GM12892 (cell line): ENCODE measurements at regions not wholly inside any gene's neighbourhood (a gene's known extent, or its start where the extent isn't known, plus 50 kb on each side); places are given as distances from the start of the nearest gene placed in this dataset.

Source experiments
- DNase-seq: peaks from one replicate; pipeline ENCODE4 v3.0.0; 2011; ENCODE audit not compliant: insufficient read length
- FAIRE-seq: peaks from 2 replicates; lab custom pipeline; 2011; peaks lifted over from hg19 to GRCh38; lab: Jason Lieb, UNC
- POLR2A ChIP-seq: IDR thresholded peaks from 2 replicates; pipeline ENCODE4 v1.6.1; 2011; ENCODE audit warnings: low read depth, low read length, control low read depth
- POLR2AphosphoS5 ChIP-seq: IDR thresholded peaks from 2 replicates; pipeline ENCODE4 v1.6.1; 2011; ENCODE audit warnings: low read depth, low read length, control low read depth
- TAF1 ChIP-seq: IDR thresholded peaks from 2 replicates; pipeline ENCODE4 v1.6.1; 2011; ENCODE audit warnings: low read depth, mild to moderate bottlenecking, control low read depth, low read length, borderline replicate concordance

GRCh38 chr2:172361840-172362239 lies 65.5 kb upstream of the ITGA6 start:
- FAIRE-seq (no peak), DNase-seq (no peak)
- no peak for TF ChIP-seq POLR2A
- TF ChIP-seq TAF1 = no peak
- no peak for TF ChIP-seq POLR2AphosphoS5

GRCh38 chr2:172364261-172364660 lies 63.1 kb upstream of the ITGA6 start:
- TF ChIP-seq TAF1 (no peak), POLR2A (no peak), POLR2AphosphoS5 (no peak)
- DNase-seq = no peak
- FAIRE-seq = no peak

GRCh38 chr2:172366596-172367150 lies 60.7 kb upstream of the ITGA6 start:
- DNase-seq = no peak
- FAIRE-seq = no peak
- TF ChIP-seq POLR2A (no peak), POLR2AphosphoS5 (no peak), TAF1 (no peak)

- no peak for TF ChIP-seq POLR2A
- no peak for TF ChIP-seq TAF1
- no peak for TF ChIP-seq POLR2AphosphoS5
- DNase-seq (no peak), FAIRE-seq (no peak)
These were observed 56.4 kb upstream of the ITGA6 start for GRCh38 chr2:172370821-172371455.

- FAIRE-seq (no peak), DNase-seq (no peak)
- TF ChIP-seq POLR2AphosphoS5 = no peak
- no peak for TF ChIP-seq TAF1
- TF ChIP-seq POLR2A = no peak
These were observed 55.0 kb upstream of the ITGA6 start for GRCh38 chr2:172372436-172372835.

GRCh38 chr2:172373076-172373475 lies 54.3 kb upstream of the ITGA6 start:
- TF ChIP-seq POLR2A (no peak), POLR2AphosphoS5 (no peak), TAF1 (no peak)
- no peak for FAIRE-seq
- no peak for DNase-seq

- no peak for FAIRE-seq
- TF ChIP-seq POLR2A = no peak
- TF ChIP-seq TAF1 = no peak
- TF ChIP-seq POLR2AphosphoS5 = no peak
- DNase-seq = no peak
These were observed 53.6 kb upstream of the ITGA6 start for GRCh38 chr2:172373766-172374165.

GRCh38 chr2:172374318-172375240 lies 52.8 kb upstream of the ITGA6 start:
- no peak for DNase-seq

GRCh38 chr2:172375251-172375650 lies 52.1 kb upstream of the ITGA6 start:
- TF ChIP-seq TAF1 = no peak
- no peak for TF ChIP-seq POLR2AphosphoS5
- no peak for TF ChIP-seq POLR2A
- no peak for FAIRE-seq
- DNase-seq = no peak

More at GRCh38 chr2:172374318-172375240, 52.8 kb upstream of the ITGA6 start:
- FAIRE-seq = no peak
- TF ChIP-seq TAF1 (no peak), POLR2A (no peak), POLR2AphosphoS5 (no peak)

- TF ChIP-seq POLR2AphosphoS5 (no peak), TAF1 (no peak), POLR2A (no peak)
- no peak for DNase-seq
- FAIRE-seq = no peak
These were observed 51.4 kb upstream of the ITGA6 start for GRCh38 chr2:172376016-172376415.

- TF ChIP-seq POLR2A (no peak), POLR2AphosphoS5 (no peak), TAF1 (no peak)
- DNase-seq (no peak), FAIRE-seq (no peak)
These were observed 50.8 kb upstream of the ITGA6 start for GRCh38 chr2:172376505-172377125.
